GM12878 (cell line): ENCODE measurements at regions not wholly inside any gene's neighbourhood (a gene's known extent, or its start where the extent isn't known, plus 50 kb on each side); places are given as distances from the start of the nearest gene placed in this dataset.

ENCODE experiments used
- CBX3 ChIP-seq: fragments of 200-600 bp; sonication (generic); IDR thresholded peaks from 2 replicates; pipeline ENCODE4 v1.6.1; 2016; ENCODE audit warnings: low read depth, borderline replicate concordance
- CUX1 ChIP-seq: IDR thresholded peaks from 2 replicates; pipeline ENCODE4 v1.6.1; 2012; ENCODE audit warnings: improper control_type of control experiment, low read depth, low read length; ENCODE audit not compliant: insufficient replicate concordance
- MLLT1 ChIP-seq: fragments of 450-650 bp; IDR thresholded peaks from 2 replicates; pipeline ENCODE4 v1.6.1; 2016; ENCODE audit warnings: mild to moderate bottlenecking
- PAX5 ChIP-seq: IDR thresholded peaks from 2 replicates; pipeline ENCODE4 v1.6.1; 2011; ENCODE audit warnings: low read depth, low read length, borderline replicate concordance
- RCOR1 ChIP-seq: conservative IDR thresholded peaks from 2 replicates; pipeline ENCODE4 v1.6.1; 2012; ENCODE audit warnings: low read depth, low read length, improper control_type of control experiment
- TF ChIP-seq, protein P1 (sequence below): IDR thresholded peaks from 2 replicates; pipeline ENCODE4 v1.6.1; 2012; ENCODE audit warnings: low read depth, low read length, improper control_type of control experiment
- TF ChIP-seq, protein P2 (sequence below): fragments of 450-650 bp; IDR thresholded peaks from 2 replicates; pipeline ENCODE4 v1.6.1; 2018; ENCODE audit warnings: mild to moderate bottlenecking, low read depth, moderate library complexity; ENCODE audit not compliant: partially characterized antibody

DNA sequence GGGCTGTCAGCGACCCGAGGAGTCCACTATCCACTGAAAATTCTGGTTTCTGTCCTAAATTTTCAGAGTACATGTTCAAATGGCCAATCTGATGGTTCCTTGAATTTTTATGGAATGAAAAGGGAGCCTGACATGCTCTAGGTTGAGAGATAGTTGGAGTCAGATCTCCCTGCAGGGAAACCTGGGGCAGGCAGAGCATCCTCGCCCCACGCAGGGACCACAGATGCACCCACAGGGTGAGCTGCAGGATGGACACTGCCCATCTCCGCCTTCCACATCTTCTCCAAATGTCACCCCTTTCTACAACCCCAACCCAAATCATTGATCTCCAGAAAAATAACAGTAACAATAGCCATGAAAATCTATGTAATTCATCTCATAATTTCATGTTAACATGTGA lies 114.2 kb upstream of the IGLL5 start (continued):
- TF ChIP-seq MLLT1 = no peak
- TF ChIP-seq RCOR1 = no peak
- TF ChIP-seq CUX1 = no peak
- no peak for TF ChIP-seq CBX3
- TF ChIP-seq, protein P1, sequence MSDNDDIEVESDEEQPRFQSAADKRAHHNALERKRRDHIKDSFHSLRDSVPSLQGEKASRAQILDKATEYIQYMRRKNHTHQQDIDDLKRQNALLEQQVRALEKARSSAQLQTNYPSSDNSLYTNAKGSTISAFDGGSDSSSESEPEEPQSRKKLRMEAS = no peak
- TF ChIP-seq, protein P2, sequence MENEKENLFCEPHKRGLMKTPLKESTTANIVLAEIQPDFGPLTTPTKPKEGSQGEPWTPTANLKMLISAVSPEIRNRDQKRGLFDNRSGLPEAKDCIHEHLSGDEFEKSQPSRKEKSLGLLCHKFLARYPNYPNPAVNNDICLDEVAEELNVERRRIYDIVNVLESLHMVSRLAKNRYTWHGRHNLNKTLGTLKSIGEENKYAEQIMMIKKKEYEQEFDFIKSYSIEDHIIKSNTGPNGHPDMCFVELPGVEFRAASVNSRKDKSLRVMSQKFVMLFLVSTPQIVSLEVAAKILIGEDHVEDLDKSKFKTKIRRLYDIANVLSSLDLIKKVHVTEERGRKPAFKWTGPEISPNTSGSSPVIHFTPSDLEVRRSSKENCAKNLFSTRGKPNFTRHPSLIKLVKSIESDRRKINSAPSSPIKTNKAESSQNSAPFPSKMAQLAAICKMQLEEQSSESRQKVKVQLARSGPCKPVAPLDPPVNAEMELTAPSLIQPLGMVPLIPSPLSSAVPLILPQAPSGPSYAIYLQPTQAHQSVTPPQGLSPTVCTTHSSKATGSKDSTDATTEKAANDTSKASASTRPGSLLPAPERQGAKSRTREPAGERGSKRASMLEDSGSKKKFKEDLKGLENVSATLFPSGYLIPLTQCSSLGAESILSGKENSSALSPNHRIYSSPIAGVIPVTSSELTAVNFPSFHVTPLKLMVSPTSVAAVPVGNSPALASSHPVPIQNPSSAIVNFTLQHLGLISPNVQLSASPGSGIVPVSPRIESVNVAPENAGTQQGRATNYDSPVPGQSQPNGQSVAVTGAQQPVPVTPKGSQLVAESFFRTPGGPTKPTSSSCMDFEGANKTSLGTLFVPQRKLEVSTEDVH = no peak
- no peak for TF ChIP-seq PAX5
